ENCODE measurements at regions not wholly inside any gene's neighbourhood (a gene's known extent, or its start where the extent isn't known, plus 50 kb on each side); places are given as distances from the start of the nearest gene placed in this dataset.

- DNase-seq, result no peak
These were observed 476.4 kb downstream of the KDM4C start for GRCh38 chr9:7234144-7234543.

- no peak for DNase-seq
These were observed 471.8 kb downstream of the KDM4C start for GRCh38 chr9:7229571-7229970.

- DNase-seq, result no peak
These were observed 471.0 kb downstream of the KDM4C start for GRCh38 chr9:7228726-7229125.

- no peak for DNase-seq
These were observed 470.2 kb downstream of the KDM4C start for GRCh38 chr9:7227951-7228350.

- DNase-seq, result no peak
These were observed 468.4 kb downstream of the KDM4C start for GRCh38 chr9:7226007-7226640.
